ENCODE measurements at regions not wholly inside any gene's neighbourhood (a gene's known extent, or its start where the extent isn't known, plus 50 kb on each side); places are given as distances from the start of the nearest gene placed in this dataset.

DNA sequence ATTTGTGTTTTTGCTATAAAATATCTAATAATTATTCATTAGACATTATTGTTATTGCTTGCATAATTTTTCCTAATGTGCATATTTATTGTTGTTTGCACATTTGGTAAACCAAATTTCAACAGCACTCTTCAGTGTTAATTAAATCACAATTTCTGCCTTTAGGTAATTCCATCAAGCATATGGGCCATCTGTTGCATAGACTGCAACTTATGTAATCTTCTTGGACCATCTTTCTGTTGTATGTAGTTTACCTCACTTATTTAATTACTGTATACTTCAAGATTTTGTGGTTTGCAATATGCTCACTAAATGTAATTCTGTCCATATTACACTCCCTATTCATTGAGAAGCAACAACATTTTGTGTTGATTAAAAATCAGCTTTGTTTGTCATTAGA lies 1360.1 kb downstream of the REEP3 start:
- no peak for TF ChIP-seq SUZ12 (IDR thresholded peaks at IDR 0.05; ENCODE audit: extremely low read depth, insufficient read depth, insufficient read length)
- TF ChIP-seq YY1 (IDR thresholded peaks at IDR 0.05; ENCODE audit: insufficient read depth, insufficient read length), result no peak

Data from NT2/D1 (cell line).